ENCODE measurements at regions not wholly inside any gene's neighbourhood (a gene's known extent, or its start where the extent isn't known, plus 50 kb on each side); places are given as distances from the start of the nearest gene placed in this dataset.

DNA sequence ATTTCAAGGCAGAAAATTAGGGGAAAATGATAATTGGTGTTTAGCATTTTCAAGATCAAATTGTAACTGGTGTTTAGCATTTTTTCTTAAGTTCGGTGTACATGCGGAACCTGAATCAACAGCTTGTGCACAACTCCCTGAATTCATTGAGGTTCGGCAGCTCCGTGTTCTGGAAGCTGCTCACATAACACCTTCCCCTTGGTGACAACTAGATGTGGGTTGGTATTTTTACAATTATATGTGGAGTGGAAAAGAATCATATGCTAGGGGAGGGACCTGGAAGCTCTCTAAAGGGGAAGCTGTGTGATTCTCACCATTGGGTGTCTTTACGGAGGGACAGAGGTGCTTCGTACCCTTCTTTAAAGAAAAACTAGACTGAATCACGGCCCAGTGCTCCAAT, 199.0 kb upstream of the MTNR1B start:
- TF ChIP-seq CREB1 (IDR thresholded peaks at IDR 0.05; ENCODE audit: low read depth) (no peak), EGR1 (IDR thresholded peaks at IDR 0.05) (no peak), YY1 (IDR thresholded peaks at IDR 0.05; ENCODE audit: low read depth) (no peak), REST (IDR thresholded peaks at IDR 0.05; ENCODE audit: low read depth) (no peak)

GRCh38 chr11:92770981-92771380, 198.5 kb upstream of the MTNR1B start:
- TF ChIP-seq REST (IDR thresholded peaks at IDR 0.05; ENCODE audit: low read depth), result no peak
- no peak for TF ChIP-seq EP300 (IDR thresholded peaks at IDR 0.05; ENCODE audit: borderline replicate concordance)
- no peak for TF ChIP-seq USF1 (IDR thresholded peaks at IDR 0.05)
- no peak for TF ChIP-seq CREB1 (IDR thresholded peaks at IDR 0.05; ENCODE audit: low read depth)
- TF ChIP-seq TCF12 (IDR thresholded peaks at IDR 0.05; ENCODE audit: low read depth), result no peak
- no peak for TF ChIP-seq TEAD4 (IDR thresholded peaks at IDR 0.05)
- TF ChIP-seq EGR1 (IDR thresholded peaks at IDR 0.05), result no peak
- TF ChIP-seq YY1 (IDR thresholded peaks at IDR 0.05; ENCODE audit: low read depth), result no peak
- no peak for TF ChIP-seq MAX (IDR thresholded peaks at IDR 0.05)
- no peak for TF ChIP-seq TAF1 (IDR thresholded peaks at IDR 0.05; ENCODE audit: low read depth)
- no peak for TF ChIP-seq RAD21 (IDR thresholded peaks at IDR 0.05; ENCODE audit: low read depth)
- no peak for TF ChIP-seq CEBPB (IDR thresholded peaks at IDR 0.05)
- no peak for TF ChIP-seq ZBTB7A (IDR thresholded peaks at IDR 0.05; ENCODE audit: low read depth)

GRCh38 chr11:92771701-92772100, 197.8 kb upstream of the MTNR1B start:
- TF ChIP-seq CEBPB (IDR thresholded peaks at IDR 0.05), result no peak
- TF ChIP-seq RAD21 (IDR thresholded peaks at IDR 0.05; ENCODE audit: low read depth), result no peak
- TF ChIP-seq EGR1 (IDR thresholded peaks at IDR 0.05), result no peak
- no peak for TF ChIP-seq FOXM1 (IDR thresholded peaks at IDR 0.05; ENCODE audit: borderline replicate concordance, low read depth)
- no peak for TF ChIP-seq CREB1 (IDR thresholded peaks at IDR 0.05; ENCODE audit: low read depth)
- no peak for TF ChIP-seq USF1 (IDR thresholded peaks at IDR 0.05)

DNA sequence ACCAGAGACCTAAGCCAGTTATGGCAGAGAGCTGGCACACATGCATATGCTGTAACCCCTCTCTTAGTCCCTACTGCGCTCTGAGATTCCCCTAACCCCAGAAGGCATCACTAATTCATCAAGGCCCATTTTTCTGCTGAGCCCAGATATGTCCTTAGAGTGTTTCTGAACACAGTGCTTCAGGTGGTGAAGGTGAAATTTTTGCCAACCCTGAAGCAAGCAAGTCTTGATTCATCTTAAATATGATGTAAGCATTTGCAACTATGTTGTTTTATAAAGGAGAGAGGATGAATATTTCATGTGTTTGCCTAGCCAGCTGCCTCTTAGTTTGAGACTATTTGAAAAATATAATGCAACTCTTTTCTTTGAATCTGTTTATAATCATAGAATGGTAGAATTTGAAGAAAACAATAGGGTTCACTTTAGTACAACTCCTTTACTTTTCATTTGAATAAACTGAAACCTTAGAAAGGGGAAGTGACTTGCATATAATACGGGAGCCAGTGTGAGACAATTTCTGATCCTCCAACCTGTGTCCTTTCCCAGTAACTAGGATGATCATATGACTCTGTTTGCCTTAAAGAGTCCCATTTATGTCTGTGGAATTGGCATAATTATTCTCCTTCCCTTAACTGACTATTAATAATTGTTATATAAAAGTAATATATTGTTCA, 194.3 kb upstream of the MTNR1B start:
- TF ChIP-seq EGR1 (IDR thresholded peaks at IDR 0.05) (no peak), ZBTB7A (IDR thresholded peaks at IDR 0.05; ENCODE audit: low read depth) (no peak), REST (IDR thresholded peaks at IDR 0.05; ENCODE audit: low read depth) (no peak), USF1 (IDR thresholded peaks at IDR 0.05) (no peak)

GRCh38 chr11:92776676-92777075, 192.8 kb upstream of the MTNR1B start:
- TF ChIP-seq ZBTB7A (IDR thresholded peaks at IDR 0.05; ENCODE audit: low read depth), result no peak
